Natural killer cell treated with Interleukin-12 subunit alpha and Interleukin-12 subunit beta and Interleukin-15 and Interleukin-18, amount 100 ng/mL, for 72 hours (primary cell): ENCODE measurements at regions not wholly inside any gene's neighbourhood (a gene's known extent, or its start where the extent isn't known, plus 50 kb on each side); places are given as distances from the start of the nearest gene placed in this dataset.

ENCODE experiments used
- ATAC-seq, 2 donors: fragments of 150-1000 bp; cut with Tn5 transposase in 1 of 2; sonication (Bioruptor Pico), chemical (Tn5 transposase) in 1 of 2; 2 replicates each; pipeline ENCODE4 v1.10.0; 2021
- DNase-seq: peaks from one replicate; pipeline ENCODE4 v3.0.0; 2022; ENCODE audit warnings: low spot score
- H3K27ac Mint-ChIP-seq, 2 donors: 1 replicate in 1 of 2; 2 replicates in 1 of 2; pipeline ENCODE4 v1.8.0; 2022; ENCODE audit warnings: mixed read lengths in 2 of 2, mild to moderate bottlenecking in 1 of 2, moderate library complexity in 1 of 2
- H3K27me3 Mint-ChIP-seq, 2 donors: 1 replicate in 1 of 2; 2 replicates in 1 of 2; pipeline ENCODE4 v1.8.0; 2022; ENCODE audit warnings: mixed read lengths in 2 of 2
- H3K36me3 Mint-ChIP-seq: one replicate; pipeline ENCODE4 v1.8.0; 2022; ENCODE audit warnings: mixed read lengths
- H3K4me1 Mint-ChIP-seq, 2 donors: 1 replicate in 1 of 2; 2 replicates in 1 of 2; pipeline ENCODE4 v1.8.0; 2022; ENCODE audit warnings: low read depth in 2 of 2, mixed read lengths in 2 of 2, mild to moderate bottlenecking in 1 of 2
- H3K4me3 Mint-ChIP-seq: one replicate; pipeline ENCODE4 v1.8.0; 2022; ENCODE audit warnings: mixed read lengths
- H3K9me3 Mint-ChIP-seq: 2 replicates; pipeline ENCODE4 v1.8.0; 2022; ENCODE audit warnings: mixed read lengths

DNA sequence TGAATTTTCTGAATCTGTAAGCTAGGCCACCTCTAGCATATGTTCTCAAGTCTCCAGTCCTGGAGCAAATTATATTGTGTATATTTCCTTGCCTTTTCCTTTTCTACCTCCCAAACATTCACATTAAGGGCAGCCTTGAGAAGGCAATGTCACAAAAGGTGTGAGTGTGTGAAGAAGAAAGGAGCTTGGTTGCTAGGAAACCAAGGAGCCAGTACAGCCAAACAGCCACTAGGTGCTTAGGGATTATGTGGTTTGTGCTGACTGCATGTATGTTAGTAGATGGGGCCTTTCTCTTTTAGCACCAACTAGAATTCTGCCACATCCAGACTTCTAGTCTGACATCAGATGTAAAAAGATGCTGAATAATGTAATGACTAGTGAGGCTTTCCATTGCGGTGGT is 118.8 kb upstream of the DAZL start:
- Mint-ChIP-seq H3K4me1 (peaks cover 0 to 5% of the 10 kb centered on the region in 2 donors), H3K36me3 (peaks cover 9% of the 10 kb centered on the region), H3K27ac (no peak overlapping the region), H3K9me3 (no peaks in the 10 kb centered on the region), H3K4me3 (no peak overlapping the region), H3K27me3 (peaks cover 0 to 7% of the 10 kb centered on the region in 2 donors)
- no peak for DNase-seq
- ATAC-seq = no peak

DNA sequence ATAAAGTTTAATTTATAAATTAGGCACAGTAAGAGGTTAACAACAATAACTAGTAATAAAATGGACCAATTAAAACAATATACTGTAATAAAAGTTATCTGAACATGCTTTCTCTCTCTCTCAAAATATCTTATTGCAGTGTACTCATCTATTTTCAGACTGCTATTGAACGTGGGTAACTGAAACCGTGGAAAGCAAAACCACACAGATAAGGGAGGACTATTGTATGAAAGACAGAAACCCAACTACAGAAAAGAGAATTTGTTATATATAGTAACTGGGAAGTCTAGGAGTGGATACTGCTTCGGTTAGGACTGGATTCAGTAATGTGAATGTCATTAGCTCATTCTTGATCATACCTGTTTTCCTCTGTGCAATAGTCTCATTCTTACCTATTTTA is 119.3 kb upstream of the DAZL start:
- Mint-ChIP-seq H3K4me3 (no peak overlapping the region), H3K27ac (no peak overlapping the region), H3K36me3 (peaks cover 9% of the 10 kb centered on the region), H3K9me3 (no peaks in the 10 kb centered on the region), H3K27me3 (peaks cover 0 to 11% of the 10 kb centered on the region in 2 donors), H3K4me1 (peaks cover 0 to 5% of the 10 kb centered on the region in 2 donors)
- DNase-seq (no peak), ATAC-seq (no peak)

DNA sequence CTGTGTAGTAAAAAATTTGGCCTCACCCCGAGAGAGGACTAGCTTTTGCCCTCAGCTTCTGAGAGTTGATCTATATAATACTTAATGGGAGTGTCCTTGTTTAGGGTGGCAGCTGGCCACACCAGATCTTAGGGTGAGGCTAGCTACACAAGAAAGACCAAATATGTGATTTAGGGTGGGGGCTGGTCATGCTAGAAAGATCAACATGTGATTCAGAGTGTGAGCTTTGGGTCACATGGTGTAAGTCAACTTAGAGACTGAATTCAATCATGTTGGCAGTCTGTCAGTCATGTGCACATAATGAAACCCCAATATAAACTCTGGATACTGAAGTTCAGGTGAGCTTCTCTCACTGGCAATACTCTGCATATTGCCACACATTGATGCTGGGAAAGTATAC is 120.7 kb upstream of the DAZL start:
- peaks cover 9% of the 10 kb centered on the region for H3K36me3 Mint-ChIP-seq
- H3K4me3 Mint-ChIP-seq = no peak overlapping the region
- no peak overlapping the region for H3K27ac Mint-ChIP-seq
- no peak for DNase-seq
- H3K9me3 Mint-ChIP-seq = no peaks in the 10 kb centered on the region
- peaks cover 0 to 8% of the 10 kb centered on the region in 2 donors for H3K27me3 Mint-ChIP-seq
- no peak for ATAC-seq
- H3K4me1 Mint-ChIP-seq = no peaks in the 10 kb centered on the region

DNA sequence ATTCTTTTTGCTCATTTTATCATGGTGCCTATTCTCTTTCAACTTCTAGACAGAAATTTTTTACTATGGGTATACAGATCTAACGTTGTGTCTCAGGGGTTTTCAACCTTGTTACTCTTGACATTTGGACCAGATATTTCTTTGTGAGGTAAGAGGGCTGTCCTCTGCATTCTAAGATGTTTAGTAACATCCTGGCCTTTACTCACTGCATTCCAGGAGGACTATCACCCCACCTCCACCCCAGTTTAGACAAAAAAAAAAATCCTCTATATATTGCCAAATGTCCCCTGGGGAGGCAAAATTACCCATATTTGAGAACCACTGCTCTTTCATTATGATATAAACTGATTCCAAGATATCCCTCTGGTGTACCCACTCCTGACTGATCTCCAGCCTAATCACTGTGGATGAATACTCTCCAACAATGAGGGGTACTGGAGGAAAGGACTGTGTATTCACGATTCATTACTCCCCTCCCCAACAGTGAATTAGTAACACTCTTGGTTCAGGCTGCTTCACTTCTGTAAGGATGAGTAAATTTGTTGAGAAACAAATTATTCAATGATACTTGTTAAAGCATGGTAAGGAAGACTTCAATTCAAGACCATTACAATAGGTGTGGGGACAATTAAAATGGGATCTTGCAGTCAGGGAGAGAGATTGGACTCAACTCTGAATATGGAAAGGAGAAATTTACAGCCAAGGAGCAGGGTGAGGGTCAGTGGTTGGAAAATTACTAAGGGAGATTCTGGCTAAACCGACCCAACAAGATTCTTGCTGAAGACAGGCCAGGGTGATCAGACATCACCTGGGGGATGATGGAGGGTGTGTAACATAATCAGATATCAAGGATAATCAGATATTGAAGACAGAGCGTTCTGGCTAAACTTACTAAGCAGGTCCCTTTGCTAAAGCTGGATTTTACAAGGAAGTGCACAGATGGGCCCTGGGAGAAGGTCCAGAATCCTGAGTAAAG is 123.8 kb upstream of the DAZL start:
- Mint-ChIP-seq H3K36me3 (peaks cover 35% of the 10 kb centered on the region), H3K9me3 (peaks cover 19% of the 10 kb centered on the region), H3K27ac (no peak overlapping the region), H3K27me3 (peaks cover 0 to 15% of the 10 kb centered on the region in 2 donors), H3K4me1 (no peaks in the 10 kb centered on the region), H3K4me3 (no peak overlapping the region)
- DNase-seq = no peak
- ATAC-seq = no peak

DNA sequence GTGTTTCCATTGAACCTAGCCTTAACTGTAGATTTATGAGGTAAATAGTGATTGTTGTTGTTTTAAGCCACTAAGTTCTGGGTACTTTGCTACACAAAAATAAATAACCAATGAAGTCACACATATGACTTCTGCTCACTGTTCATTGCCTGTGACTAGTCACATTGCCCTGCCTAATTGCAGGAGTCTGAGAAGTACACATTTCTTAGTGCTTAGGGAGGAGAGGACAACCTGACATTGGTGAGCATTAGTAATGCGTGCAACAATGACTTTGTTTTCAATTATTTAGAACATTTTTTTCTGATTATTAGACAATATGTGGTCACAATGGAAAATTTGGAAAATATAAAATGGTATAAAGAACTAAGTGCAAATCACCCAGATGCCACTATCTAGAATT is 133.2 kb upstream of the DAZL start:
- Mint-ChIP-seq H3K27me3 (peaks cover 0 to 5% of the 10 kb centered on the region in 2 donors), H3K4me1 (peaks cover 0 to 5% of the 10 kb centered on the region in 2 donors), H3K9me3 (peaks cover 7% of the 10 kb centered on the region), H3K36me3 (peaks cover 27% of the 10 kb centered on the region), H3K27ac (no peak overlapping the region), H3K4me3 (no peak overlapping the region)
- DNase-seq (no peak), ATAC-seq (no peak)

DNA sequence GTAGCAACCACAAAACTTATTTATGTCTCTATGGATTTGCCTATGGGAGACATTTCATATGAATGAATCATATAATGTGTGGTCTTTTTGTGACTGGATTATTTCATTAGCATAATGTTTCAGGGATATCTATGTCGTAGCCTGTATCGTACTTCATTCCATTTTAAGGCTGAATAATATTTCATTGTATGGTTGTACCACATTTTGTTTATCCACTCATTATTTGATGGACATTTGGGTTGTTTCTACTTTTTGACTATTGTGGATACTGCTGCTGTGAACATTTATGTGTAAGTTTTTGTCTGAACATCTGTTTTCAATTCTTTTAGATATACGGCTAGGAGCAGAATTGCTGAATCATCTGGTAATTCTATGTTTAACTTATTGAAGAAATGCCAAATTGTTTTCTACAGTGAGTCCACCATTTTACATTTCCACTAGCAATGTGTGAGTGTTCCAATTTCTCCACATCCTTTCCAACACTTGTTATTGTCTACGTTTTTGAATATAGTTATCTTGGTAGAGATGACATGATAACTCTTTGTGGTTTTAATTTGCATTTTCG is 134.4 kb upstream of the DAZL start:
- Mint-ChIP-seq H3K4me3 (no peak overlapping the region), H3K36me3 (peaks cover 17% of the 10 kb centered on the region), H3K9me3 (peaks cover 4% of the 10 kb centered on the region), H3K27me3 (peaks cover 0 to 2% of the 10 kb centered on the region in 2 donors), H3K27ac (no peak overlapping the region), H3K4me1 (peaks cover 2 to 5% of the 10 kb centered on the region in 2 donors)
- DNase-seq (no peak), ATAC-seq (no peak)

DNA sequence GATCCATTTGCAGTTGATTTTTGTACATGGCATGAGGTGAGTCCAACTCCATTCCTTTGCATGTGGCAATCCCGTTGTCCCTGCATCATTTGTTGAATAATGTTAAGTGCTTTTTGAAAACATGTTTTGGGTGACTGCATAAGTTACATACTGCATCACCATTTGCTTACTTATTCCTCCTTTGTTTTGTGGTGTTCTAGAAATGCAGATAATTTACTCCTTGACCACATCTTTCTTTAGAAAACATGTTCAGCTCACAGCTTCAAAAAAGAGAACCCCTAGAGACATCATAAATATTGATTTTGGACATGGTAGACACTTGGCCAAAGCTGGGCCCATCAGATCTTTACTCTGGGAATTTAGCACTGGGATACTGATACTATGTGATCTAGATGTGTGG is 135.3 kb upstream of the DAZL start:
- Mint-ChIP-seq H3K4me1 (peaks cover 4 to 5% of the 10 kb centered on the region in 2 donors), H3K4me3 (no peak overlapping the region), H3K36me3 (peaks cover 15% of the 10 kb centered on the region), H3K9me3 (peaks cover 4% of the 10 kb centered on the region), H3K27me3 (peaks cover 0 to 6% of the 10 kb centered on the region in 2 donors), H3K27ac (no peak overlapping the region)
- DNase-seq (no peak), ATAC-seq (no peak)

DNA sequence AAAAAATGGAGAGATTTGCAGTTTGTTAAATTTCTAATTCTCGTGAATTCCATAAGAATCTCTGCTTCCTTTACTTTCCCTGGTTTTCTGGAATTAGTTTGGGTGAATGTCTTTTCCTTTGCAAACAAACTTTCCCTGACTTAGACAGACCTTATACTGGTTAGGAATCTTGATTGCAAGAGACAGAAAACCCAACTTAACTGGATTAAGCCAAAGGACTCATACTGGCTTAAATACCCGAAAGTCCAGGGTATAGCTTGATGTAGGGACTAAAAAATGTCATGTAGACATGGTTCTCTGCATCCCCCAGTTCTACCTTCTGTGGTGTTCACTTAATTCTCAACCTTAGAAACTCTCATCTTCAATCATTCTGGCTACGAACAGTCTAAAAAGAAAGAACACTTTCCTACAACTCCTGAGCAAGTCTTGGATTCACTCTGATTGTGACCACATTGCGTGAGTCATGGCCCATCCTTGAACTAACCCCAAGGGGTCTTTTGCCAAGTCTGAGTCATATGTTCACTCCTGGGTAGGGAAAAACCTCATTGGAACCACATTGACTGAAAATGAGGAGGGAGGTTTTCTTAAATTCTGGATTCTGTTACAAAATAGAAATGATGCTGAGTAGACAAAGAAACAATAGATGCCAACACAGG is 136.0 kb upstream of the DAZL start:
- DNase-seq (no peak), ATAC-seq (no peak)
- peaks cover 4% of the 10 kb centered on the region for H3K9me3 Mint-ChIP-seq
- H3K4me3 Mint-ChIP-seq = no peak overlapping the region
- H3K36me3 Mint-ChIP-seq = peaks cover 15% of the 10 kb centered on the region
- H3K4me1 Mint-ChIP-seq = peaks cover 4 to 5% of the 10 kb centered on the region in 2 donors
- no peak overlapping the region for H3K27ac Mint-ChIP-seq
- peaks cover 0 to 13% of the 10 kb centered on the region in 2 donors for H3K27me3 Mint-ChIP-seq

DNA sequence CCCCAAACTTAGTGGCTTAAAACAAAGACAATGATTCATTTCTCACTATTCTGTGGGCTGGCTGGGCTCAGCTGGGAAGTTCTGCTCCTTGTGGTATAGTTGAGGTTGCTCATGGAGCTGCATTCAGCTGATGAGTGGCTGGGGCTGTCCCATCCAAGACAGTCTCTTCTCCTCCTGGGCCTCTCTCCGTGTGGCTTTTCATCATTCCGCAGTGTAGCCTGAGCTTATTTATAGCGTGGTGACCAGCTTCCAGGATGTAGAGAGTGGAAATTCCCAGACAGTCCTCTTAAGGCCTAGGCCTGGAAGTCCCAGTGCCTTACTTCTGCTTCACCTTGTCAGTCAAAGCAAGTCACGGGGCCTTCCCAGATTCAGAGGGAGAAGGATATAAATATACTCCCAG is 136.7 kb upstream of the DAZL start:
- Mint-ChIP-seq H3K9me3 (peaks cover 4% of the 10 kb centered on the region), H3K27me3 (peaks cover 0 to 13% of the 10 kb centered on the region in 2 donors), H3K27ac (no peak overlapping the region), H3K36me3 (peaks cover 15% of the 10 kb centered on the region), H3K4me3 (no peak overlapping the region), H3K4me1 (peaks cover 4 to 5% of the 10 kb centered on the region in 2 donors)
- DNase-seq (no peak), ATAC-seq (no peak)

DNA sequence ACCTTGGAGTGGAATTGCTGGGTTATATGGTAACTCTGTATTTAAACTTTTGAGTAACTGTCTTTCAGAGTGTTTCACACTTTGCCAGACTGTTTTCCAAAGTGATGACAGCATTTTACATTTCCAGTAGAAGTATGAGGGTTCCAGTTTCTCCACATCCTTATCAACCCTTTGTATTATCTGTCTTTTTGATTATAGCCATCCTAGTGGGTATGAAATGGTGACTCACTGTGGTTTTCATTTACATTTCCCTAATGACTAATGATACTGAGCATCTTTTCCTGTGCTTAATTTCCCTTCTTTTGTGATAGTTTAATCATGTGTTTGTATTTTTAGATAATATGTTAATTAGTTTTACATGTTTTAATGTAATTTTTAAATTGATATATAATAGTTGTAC is 138.1 kb upstream of the DAZL start:
- peaks cover 0 to 4% of the 10 kb centered on the region in 2 donors for H3K4me1 Mint-ChIP-seq
- H3K27ac Mint-ChIP-seq = no peak overlapping the region
- no peak overlapping the region for H3K4me3 Mint-ChIP-seq
- H3K9me3 Mint-ChIP-seq = peaks cover 4% of the 10 kb centered on the region
- ATAC-seq (no peak), DNase-seq (no peak)
- peaks cover 0 to 13% of the 10 kb centered on the region in 2 donors for H3K27me3 Mint-ChIP-seq
- H3K36me3 Mint-ChIP-seq = peaks cover 15% of the 10 kb centered on the region

DNA sequence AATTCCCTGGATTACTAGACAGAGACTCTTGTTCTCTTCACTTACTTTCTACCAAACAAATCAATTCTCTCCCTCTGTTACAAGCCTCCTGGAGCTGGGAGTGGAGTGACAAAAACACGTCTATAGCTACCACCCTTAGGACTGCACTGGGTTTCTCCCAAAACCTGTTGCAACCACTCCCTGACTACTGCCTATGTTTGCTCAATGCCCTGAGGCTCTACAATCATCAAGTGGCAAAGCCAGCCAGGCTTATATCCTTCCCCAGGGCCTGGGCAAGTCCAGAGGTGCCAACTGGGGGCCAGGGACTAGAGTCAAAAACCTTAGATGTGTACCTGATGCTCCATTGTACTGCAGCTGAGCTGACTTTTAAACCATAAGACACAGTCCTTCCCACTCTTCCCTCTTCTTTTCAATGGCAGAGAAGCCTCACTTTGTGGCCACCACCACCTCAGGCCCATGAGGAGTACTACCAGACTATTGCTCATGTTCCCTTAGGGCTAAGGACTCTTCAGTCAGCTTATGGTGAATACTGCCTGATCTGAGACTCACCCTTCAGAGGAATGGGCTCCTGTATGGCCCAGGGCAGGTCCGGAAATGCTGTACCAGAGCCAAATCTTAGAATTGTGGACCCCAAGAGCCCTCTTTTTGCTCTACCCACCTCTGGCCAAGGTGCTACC is 125.4 kb upstream of the PLCL2 start:
- no peaks in the 10 kb centered on the region for H3K4me1 Mint-ChIP-seq
- peaks cover 9% of the 10 kb centered on the region for H3K36me3 Mint-ChIP-seq
- ATAC-seq (no peak), DNase-seq (no peak)
- no peaks in the 10 kb centered on the region for H3K9me3 Mint-ChIP-seq
- H3K27ac Mint-ChIP-seq = no peak overlapping the region
- H3K4me3 Mint-ChIP-seq = no peak overlapping the region
- peaks cover 5 to 6% of the 10 kb centered on the region in 2 donors for H3K27me3 Mint-ChIP-seq

DNA sequence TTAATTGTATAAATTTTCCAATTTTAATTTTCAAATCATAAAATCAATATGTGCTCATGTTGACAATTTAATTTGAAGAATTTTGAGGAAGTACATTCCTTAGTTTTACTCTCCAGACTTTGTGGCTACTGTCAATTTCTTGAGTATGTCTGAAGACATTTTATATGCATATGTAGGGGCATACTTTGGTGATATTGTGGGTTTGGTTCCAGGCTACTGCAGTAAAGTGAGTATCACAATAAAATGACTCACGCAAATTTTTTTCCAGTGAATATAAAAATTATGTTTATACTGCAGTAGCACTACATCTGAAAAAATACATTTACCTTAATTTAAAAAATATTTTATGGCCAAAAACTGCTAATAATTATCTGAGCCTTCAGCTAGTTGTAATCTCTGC is 123.2 kb upstream of the PLCL2 start:
- peaks cover 6 to 7% of the 10 kb centered on the region in 2 donors for H3K27me3 Mint-ChIP-seq
- no peak overlapping the region for H3K4me3 Mint-ChIP-seq
- H3K27ac Mint-ChIP-seq = no peak overlapping the region
- DNase-seq = no peak
- no peaks in the 10 kb centered on the region for H3K9me3 Mint-ChIP-seq
- H3K4me1 Mint-ChIP-seq = peaks cover 0 to 3% of the 10 kb centered on the region in 2 donors
- no peaks in the 10 kb centered on the region for H3K36me3 Mint-ChIP-seq
- no peak for ATAC-seq

DNA sequence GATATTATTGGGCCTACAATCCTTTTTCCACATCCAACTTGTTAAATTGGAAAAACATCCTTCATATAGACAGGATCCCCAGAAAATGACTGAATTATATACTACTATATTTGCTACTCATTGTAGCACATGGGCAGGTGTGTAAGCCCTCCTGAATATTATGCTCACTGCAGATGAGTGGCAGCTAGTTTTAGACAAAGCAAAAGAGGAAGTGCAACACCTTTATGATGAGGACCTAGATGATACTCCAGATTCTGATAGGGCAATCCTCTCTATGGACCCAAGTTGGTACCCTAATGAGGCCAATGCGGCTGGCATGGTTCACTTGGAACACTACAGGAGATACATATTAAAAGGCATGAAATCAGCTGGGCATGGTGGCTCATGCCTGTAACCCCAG is 119.1 kb upstream of the PLCL2 start:
- ATAC-seq = no peak
- no peak overlapping the region for H3K27ac Mint-ChIP-seq
- DNase-seq = no peak
- no peaks in the 10 kb centered on the region for H3K9me3 Mint-ChIP-seq
- peaks cover 5 to 6% of the 10 kb centered on the region in 2 donors for H3K27me3 Mint-ChIP-seq
- H3K4me1 Mint-ChIP-seq = peaks cover 0 to 3% of the 10 kb centered on the region in 2 donors
- no peak overlapping the region for H3K4me3 Mint-ChIP-seq
- no peaks in the 10 kb centered on the region for H3K36me3 Mint-ChIP-seq
